ENCODE measurements at regions not wholly inside any gene's neighbourhood (a gene's known extent, or its start where the extent isn't known, plus 50 kb on each side); places are given as distances from the start of the nearest gene placed in this dataset.

DNA sequence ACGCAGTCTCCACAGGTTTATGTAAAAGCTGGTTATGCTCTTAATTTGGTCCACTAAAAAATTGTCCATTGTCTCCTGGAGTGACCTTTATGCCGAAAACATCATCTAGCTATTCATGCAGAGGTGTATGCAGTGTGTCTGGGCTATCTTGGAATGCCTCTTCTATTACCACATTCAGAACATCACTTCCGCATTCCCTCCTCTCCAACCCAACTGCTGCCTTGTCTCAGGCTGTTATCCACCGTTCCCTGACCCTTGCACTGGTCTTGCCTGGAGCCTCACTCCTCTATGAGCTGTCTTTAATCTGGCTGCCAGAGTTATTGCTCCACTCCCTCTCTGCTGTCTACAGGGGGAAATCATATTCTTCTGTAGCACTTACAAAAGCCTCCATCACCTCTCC lies 214.1 kb upstream of the ANKRD55 start:
- Histone ChIP-seq H3K9ac (ENCODE audit: control insufficient read depth, extremely low read depth, insufficient read depth, low read length) (no peak overlapping the region), H3K4me3 (ENCODE audit: control insufficient read depth in 2 of 3, extremely low read depth in 1 of 3, insufficient read depth in 2 of 3, low read depth in 1 of 3, low read length in 3 of 3) (no peak overlapping the region), H3K79me2 (ENCODE audit: control insufficient read depth, insufficient read depth, low read length) (no peaks in the 10 kb centered on the region), H3K27ac (ENCODE audit: control insufficient read depth, insufficient read depth, low read length) (no peak overlapping the region), H2AFZ (ENCODE audit: control insufficient read depth, low read length) (no peak overlapping the region), H3K9me3 (ENCODE audit: control insufficient read depth, low read depth, low read length) (no peaks in the 10 kb centered on the region), H3K27me3 (ENCODE audit: control insufficient read depth, extremely low read depth, insufficient read depth, low read length) (no peaks in the 10 kb centered on the region), H4K20me1 (ENCODE audit: control insufficient read depth, extremely low read depth, insufficient read depth, low read length) (no peaks in the 10 kb centered on the region), H3K4me2 (ENCODE audit: control insufficient read depth, extremely low read depth, insufficient read depth, low read depth, low read length) (no peak overlapping the region), H3K4me1 (ENCODE audit: control insufficient read depth, extremely low read depth, insufficient read depth, low read length) (no peaks in the 10 kb centered on the region), H3K9me1 (ENCODE audit: control insufficient read depth, extremely low read depth, insufficient read depth, low read length) (no peaks in the 10 kb centered on the region), H3K36me3 (ENCODE audit: control insufficient read depth in 2 of 2, extremely low read depth in 1 of 2, insufficient read depth in 2 of 2, low read length in 2 of 2) (no peaks in the 10 kb centered on the region)
- DNase-seq (ENCODE audit: low read depth, low spot score) (no peak), FAIRE-seq (no peak)
- dilution Hi-C loops (cut with MboI; ENCODE audit: extremely low pct_ligation_motif_present, low sequenced_read_pairs), result no loop called here
- no peak for TF ChIP-seq EZH2 (IDR thresholded peaks at IDR 0.05; ENCODE audit: low read length)
- TF ChIP-seq, protein P1, sequence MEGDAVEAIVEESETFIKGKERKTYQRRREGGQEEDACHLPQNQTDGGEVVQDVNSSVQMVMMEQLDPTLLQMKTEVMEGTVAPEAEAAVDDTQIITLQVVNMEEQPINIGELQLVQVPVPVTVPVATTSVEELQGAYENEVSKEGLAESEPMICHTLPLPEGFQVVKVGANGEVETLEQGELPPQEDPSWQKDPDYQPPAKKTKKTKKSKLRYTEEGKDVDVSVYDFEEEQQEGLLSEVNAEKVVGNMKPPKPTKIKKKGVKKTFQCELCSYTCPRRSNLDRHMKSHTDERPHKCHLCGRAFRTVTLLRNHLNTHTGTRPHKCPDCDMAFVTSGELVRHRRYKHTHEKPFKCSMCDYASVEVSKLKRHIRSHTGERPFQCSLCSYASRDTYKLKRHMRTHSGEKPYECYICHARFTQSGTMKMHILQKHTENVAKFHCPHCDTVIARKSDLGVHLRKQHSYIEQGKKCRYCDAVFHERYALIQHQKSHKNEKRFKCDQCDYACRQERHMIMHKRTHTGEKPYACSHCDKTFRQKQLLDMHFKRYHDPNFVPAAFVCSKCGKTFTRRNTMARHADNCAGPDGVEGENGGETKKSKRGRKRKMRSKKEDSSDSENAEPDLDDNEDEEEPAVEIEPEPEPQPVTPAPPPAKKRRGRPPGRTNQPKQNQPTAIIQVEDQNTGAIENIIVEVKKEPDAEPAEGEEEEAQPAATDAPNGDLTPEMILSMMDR (optimal IDR thresholded peaks at IDR 0.05 in 1 of 3, IDR thresholded peaks at IDR 0.05 in 1 of 3, conservative IDR thresholded peaks at IDR 0.05 in 1 of 3; ENCODE audit: extremely low read depth in 1 of 3, insufficient read depth in 2 of 3, low read length in 3 of 3), result no peak

DNA sequence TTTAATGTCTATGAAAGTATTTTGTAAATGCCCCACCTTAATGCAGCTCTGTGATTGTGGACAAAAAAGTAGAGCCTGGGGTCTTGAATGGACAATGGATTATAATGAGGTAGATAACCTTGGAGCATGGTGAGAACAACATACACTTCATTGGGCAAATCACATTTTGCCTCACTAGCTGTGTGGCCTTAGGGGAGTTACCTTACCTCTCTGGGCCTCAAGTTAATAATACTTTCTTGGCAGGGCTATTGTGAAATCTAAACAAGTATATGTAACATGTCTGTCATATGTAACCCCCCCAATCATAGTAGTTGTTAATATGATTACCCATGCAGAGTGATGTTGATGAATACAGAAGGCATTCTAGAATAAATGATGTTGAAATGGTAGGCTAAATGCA lies 213.6 kb upstream of the ANKRD55 start:
- Histone ChIP-seq H3K27me3 (ENCODE audit: control insufficient read depth, extremely low read depth, insufficient read depth, low read length) (no peaks in the 10 kb centered on the region), H4K20me1 (ENCODE audit: control insufficient read depth, extremely low read depth, insufficient read depth, low read length) (no peaks in the 10 kb centered on the region), H3K79me2 (ENCODE audit: control insufficient read depth, insufficient read depth, low read length) (no peaks in the 10 kb centered on the region), H2AFZ (ENCODE audit: control insufficient read depth, low read length) (no peak overlapping the region), H3K9ac (ENCODE audit: control insufficient read depth, extremely low read depth, insufficient read depth, low read length) (no peak overlapping the region), H3K36me3 (ENCODE audit: control insufficient read depth in 2 of 2, extremely low read depth in 1 of 2, insufficient read depth in 2 of 2, low read length in 2 of 2) (no peaks in the 10 kb centered on the region), H3K27ac (ENCODE audit: control insufficient read depth, insufficient read depth, low read length) (no peak overlapping the region), H3K9me3 (ENCODE audit: control insufficient read depth, low read depth, low read length) (no peaks in the 10 kb centered on the region), H3K4me3 (ENCODE audit: control insufficient read depth in 2 of 3, extremely low read depth in 1 of 3, insufficient read depth in 2 of 3, low read depth in 1 of 3, low read length in 3 of 3) (no peak overlapping the region), H3K4me1 (ENCODE audit: control insufficient read depth, extremely low read depth, insufficient read depth, low read length) (no peaks in the 10 kb centered on the region), H3K9me1 (ENCODE audit: control insufficient read depth, extremely low read depth, insufficient read depth, low read length) (no peaks in the 10 kb centered on the region), H3K4me2 (ENCODE audit: control insufficient read depth, extremely low read depth, insufficient read depth, low read depth, low read length) (no peak overlapping the region)
- FAIRE-seq (no peak), DNase-seq (ENCODE audit: low read depth, low spot score) (no peak)
- TF ChIP-seq, protein P1 (optimal IDR thresholded peaks at IDR 0.05 in 1 of 3, IDR thresholded peaks at IDR 0.05 in 1 of 3, conservative IDR thresholded peaks at IDR 0.05 in 1 of 3; ENCODE audit: extremely low read depth in 1 of 3, insufficient read depth in 2 of 3, low read length in 3 of 3), result no peak
- TF ChIP-seq EZH2 (IDR thresholded peaks at IDR 0.05; ENCODE audit: low read length), result no peak
- dilution Hi-C loops (cut with MboI; ENCODE audit: extremely low pct_ligation_motif_present, low sequenced_read_pairs), result no loop called here
